Keratinocyte (primary cell): ENCODE measurements at regions not wholly inside any gene's neighbourhood (a gene's known extent, or its start where the extent isn't known, plus 50 kb on each side); places are given as distances from the start of the nearest gene placed in this dataset.

Experiments used
- DNase-seq: peaks from one replicate; pipeline ENCODE4 v3.0.0-alpha.2; 2011; ENCODE audit warnings: low read depth, missing footprints, low spot score
- FAIRE-seq: peaks from 2 replicates; lab custom pipeline; 2011; peaks lifted over from hg19 to GRCh38; lab: Jason Lieb, UNC
- H2AFZ ChIP-seq: 2 replicates; pipeline ENCODE4 v1.6.0; 2012; ENCODE audit warnings: low read length, control low read depth, inconsistent platforms; ENCODE audit not compliant: control insufficient read depth
- H3K27ac ChIP-seq: 2 replicates; pipeline ENCODE4 v1.5.1; 2011; ENCODE audit warnings: low read length; ENCODE audit not compliant: control insufficient read depth, insufficient read depth
- H3K27me3 ChIP-seq: 3 replicates; pipeline ENCODE4 v1.6.0; 2011; ENCODE audit warnings: low read length; ENCODE audit not compliant: control insufficient read depth, insufficient read depth; ENCODE audit errors: extremely low read depth
- H3K36me3 ChIP-seq, 2 experiments: 2 replicates in 1 of 2; 3 replicates in 1 of 2; pipeline ENCODE4 v1.5.1; 2011; ENCODE audit warnings: low read length in 2 of 2, mild to moderate bottlenecking in 1 of 2; ENCODE audit not compliant: control insufficient read depth in 2 of 2, insufficient read depth in 2 of 2; ENCODE audit errors: extremely low read depth in 1 of 2
- H3K4me1 ChIP-seq: 3 replicates; pipeline ENCODE4 v1.5.1; 2011; ENCODE audit warnings: low read length; ENCODE audit not compliant: control insufficient read depth, insufficient read depth; ENCODE audit errors: extremely low read depth
- H3K4me2 ChIP-seq: 3 replicates; pipeline ENCODE4 v1.6.0; 2011; ENCODE audit warnings: low read depth, low read length; ENCODE audit not compliant: control insufficient read depth, insufficient read depth; ENCODE audit errors: extremely low read depth
- H3K4me3 ChIP-seq, 3 experiments: fragments of 200-600 bp in 1 of 3; sonication (generic) in 1 of 3; 2 replicates in 2 of 3; 3 replicates in 1 of 3; pipeline ENCODE4 v1.5.1; 2011 to 2016; ENCODE audit warnings: low read length in 3 of 3, mild to moderate bottlenecking in 3 of 3, control low read depth in 2 of 3, inconsistent platforms in 1 of 3, low read depth in 1 of 3, mixed read lengths in 1 of 3, mixed run types in 1 of 3, moderate library complexity in 1 of 3; ENCODE audit not compliant: control insufficient read depth in 2 of 3, insufficient read depth in 2 of 3; ENCODE audit errors: extremely low read depth in 1 of 3
- H3K79me2 ChIP-seq: 2 replicates; pipeline ENCODE4 v1.6.0; 2012; ENCODE audit warnings: low read length; ENCODE audit not compliant: control insufficient read depth, insufficient read depth
- H3K9ac ChIP-seq: 3 replicates; pipeline ENCODE4 v1.6.0; 2011; ENCODE audit warnings: low read length; ENCODE audit not compliant: control insufficient read depth, insufficient read depth; ENCODE audit errors: extremely low read depth
- H3K9me1 ChIP-seq: 3 replicates; pipeline ENCODE4 v1.6.0; 2011; ENCODE audit warnings: low read length; ENCODE audit not compliant: control insufficient read depth, insufficient read depth; ENCODE audit errors: extremely low read depth
- H3K9me3 ChIP-seq: 2 replicates; pipeline ENCODE4 v1.5.1; 2012; ENCODE audit warnings: low read depth, low read length; ENCODE audit not compliant: control insufficient read depth
- H4K20me1 ChIP-seq: 3 replicates; pipeline ENCODE4 v1.6.0; 2011; ENCODE audit warnings: low read length; ENCODE audit not compliant: control insufficient read depth, insufficient read depth; ENCODE audit errors: extremely low read depth
- EZH2 ChIP-seq: IDR thresholded peaks from one replicate; pipeline ENCODE4 v1.6.1; 2012; ENCODE audit warnings: inconsistent platforms, mild to moderate bottlenecking, low read length, moderate library complexity
- dilution Hi-C: fragments of 300-500 bp; cut with MboI; formaldehyde crosslinking; loops from one replicate; pipeline ENCODE4 v1.7.0; 2020; ENCODE audit warnings: low sequenced_read_pairs; ENCODE audit not compliant: extremely low pct_ligation_motif_present
- TF ChIP-seq, protein P1 (sequence below), 3 experiments: IDR thresholded peaks in 1 of 3; conservative IDR thresholded peaks in 1 of 3; optimal IDR thresholded peaks in 1 of 3; 2 replicates in 2 of 3; 3 replicates in 1 of 3; pipeline versions ENCODE3 to v1.5.1; 2011; ENCODE audit warnings: low read length in 3 of 3, mild to moderate bottlenecking in 3 of 3, moderate library complexity in 2 of 3, control low read depth in 1 of 3, inconsistent platforms in 1 of 3; ENCODE audit not compliant: insufficient read depth in 2 of 3; ENCODE audit errors: extremely low read depth in 1 of 3

DNA sequence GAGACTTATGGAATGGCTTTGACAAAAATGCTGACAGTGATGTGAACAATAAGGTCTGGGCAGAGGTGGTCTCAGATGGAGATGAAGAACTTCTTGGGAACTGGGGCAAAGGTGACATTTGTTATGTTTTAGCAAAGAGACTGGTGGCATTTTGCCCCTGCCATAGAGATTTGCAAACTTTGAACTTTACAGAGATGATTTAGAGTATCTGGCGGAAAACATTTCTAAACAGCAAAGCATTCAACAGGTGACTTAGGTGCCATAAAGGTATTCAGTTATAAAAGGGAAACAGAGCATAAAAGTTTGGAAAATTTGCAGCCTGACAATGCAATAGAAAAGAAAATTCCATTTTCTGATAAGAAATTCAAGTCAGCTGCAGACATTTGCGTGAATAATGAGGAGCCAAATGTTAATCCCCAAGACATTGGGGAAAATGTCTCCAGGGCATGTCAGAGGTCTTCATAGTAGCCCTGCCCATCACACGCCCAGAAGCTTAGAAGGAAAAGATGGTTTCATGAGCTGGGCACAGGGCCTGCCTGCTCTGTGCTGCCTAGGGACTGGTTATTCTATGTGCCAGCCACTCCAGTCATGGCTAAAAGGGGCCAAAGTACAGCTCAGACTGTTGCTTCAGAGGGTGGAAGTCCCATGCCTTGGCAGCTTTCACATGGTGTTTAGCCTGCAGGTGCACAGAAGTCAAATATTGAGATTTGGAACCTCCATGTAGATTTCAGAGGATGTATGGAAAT lies 782.2 kb downstream of the TRAM1L1 start:
- Histone ChIP-seq H3K4me3 (no peak overlapping the region), H4K20me1 (no peaks in the 10 kb centered on the region), H3K79me2 (no peaks in the 10 kb centered on the region), H3K9ac (no peak overlapping the region), H3K9me1 (no peaks in the 10 kb centered on the region), H3K27ac (no peak overlapping the region), H3K4me1 (no peaks in the 10 kb centered on the region), H3K27me3 (no peaks in the 10 kb centered on the region), H3K9me3 (no peaks in the 10 kb centered on the region), H3K4me2 (no peak overlapping the region), H3K36me3 (no peaks in the 10 kb centered on the region), H2AFZ (no peak overlapping the region)
- FAIRE-seq (no peak), DNase-seq (no peak)
- dilution Hi-C loops = no loop called here
- no peak for TF ChIP-seq EZH2
- TF ChIP-seq, protein P1, sequence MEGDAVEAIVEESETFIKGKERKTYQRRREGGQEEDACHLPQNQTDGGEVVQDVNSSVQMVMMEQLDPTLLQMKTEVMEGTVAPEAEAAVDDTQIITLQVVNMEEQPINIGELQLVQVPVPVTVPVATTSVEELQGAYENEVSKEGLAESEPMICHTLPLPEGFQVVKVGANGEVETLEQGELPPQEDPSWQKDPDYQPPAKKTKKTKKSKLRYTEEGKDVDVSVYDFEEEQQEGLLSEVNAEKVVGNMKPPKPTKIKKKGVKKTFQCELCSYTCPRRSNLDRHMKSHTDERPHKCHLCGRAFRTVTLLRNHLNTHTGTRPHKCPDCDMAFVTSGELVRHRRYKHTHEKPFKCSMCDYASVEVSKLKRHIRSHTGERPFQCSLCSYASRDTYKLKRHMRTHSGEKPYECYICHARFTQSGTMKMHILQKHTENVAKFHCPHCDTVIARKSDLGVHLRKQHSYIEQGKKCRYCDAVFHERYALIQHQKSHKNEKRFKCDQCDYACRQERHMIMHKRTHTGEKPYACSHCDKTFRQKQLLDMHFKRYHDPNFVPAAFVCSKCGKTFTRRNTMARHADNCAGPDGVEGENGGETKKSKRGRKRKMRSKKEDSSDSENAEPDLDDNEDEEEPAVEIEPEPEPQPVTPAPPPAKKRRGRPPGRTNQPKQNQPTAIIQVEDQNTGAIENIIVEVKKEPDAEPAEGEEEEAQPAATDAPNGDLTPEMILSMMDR (optimal IDR thresholded peaks at IDR 0.05 in 1 of 3, IDR thresholded peaks at IDR 0.05 in 1 of 3, conservative IDR thresholded peaks at IDR 0.05 in 1 of 3; ENCODE audit: extremely low read depth in 1 of 3, insufficient read depth in 2 of 3, low read length in 3 of 3) = no peak

DNA sequence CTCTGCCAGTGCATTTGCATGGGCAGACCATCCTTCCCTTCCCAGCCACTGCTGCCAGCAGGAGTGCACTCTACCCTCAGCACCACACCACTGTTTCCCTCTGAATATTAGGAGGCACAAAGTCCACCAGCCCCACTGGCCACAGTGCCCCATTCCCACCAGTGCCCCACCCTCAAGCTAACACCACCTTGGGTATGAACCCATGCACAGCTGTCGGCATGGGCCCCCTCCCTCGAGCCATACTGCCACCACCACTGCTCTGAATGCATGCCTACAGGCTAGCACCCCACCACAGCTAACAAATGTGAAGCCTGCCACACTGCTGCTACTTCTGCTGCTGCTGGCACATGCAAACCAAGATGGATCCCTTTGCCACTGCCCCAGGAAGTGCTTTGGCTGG lies 810.4 kb downstream of the TRAM1L1 start:
- no peak overlapping the region for H3K9ac ChIP-seq
- TF ChIP-seq EZH2 = no peak
- TF ChIP-seq, protein P1 (optimal IDR thresholded peaks at IDR 0.05 in 1 of 3, IDR thresholded peaks at IDR 0.05 in 1 of 3, conservative IDR thresholded peaks at IDR 0.05 in 1 of 3; ENCODE audit: extremely low read depth in 1 of 3, insufficient read depth in 2 of 3, low read length in 3 of 3) = no peak
- H3K4me1 ChIP-seq = no peaks in the 10 kb centered on the region
- H3K79me2 ChIP-seq = no peaks in the 10 kb centered on the region
- H3K4me2 ChIP-seq = no peak overlapping the region
- H3K4me3 ChIP-seq = no peak overlapping the region
- no peaks in the 10 kb centered on the region for H3K27me3 ChIP-seq
- H3K9me3 ChIP-seq = no peaks in the 10 kb centered on the region
- no peaks in the 10 kb centered on the region for H3K9me1 ChIP-seq
- no peaks in the 10 kb centered on the region for H4K20me1 ChIP-seq
- no peak for DNase-seq
- no peak overlapping the region for H2AFZ ChIP-seq
- dilution Hi-C loops = no loop called here
- no peaks in the 10 kb centered on the region for H3K36me3 ChIP-seq
- H3K27ac ChIP-seq = no peak overlapping the region
- FAIRE-seq = no peak
